ENCODE measurements at regions not wholly inside any gene's neighbourhood (a gene's known extent, or its start where the extent isn't known, plus 50 kb on each side); places are given as distances from the start of the nearest gene placed in this dataset.

DNA sequence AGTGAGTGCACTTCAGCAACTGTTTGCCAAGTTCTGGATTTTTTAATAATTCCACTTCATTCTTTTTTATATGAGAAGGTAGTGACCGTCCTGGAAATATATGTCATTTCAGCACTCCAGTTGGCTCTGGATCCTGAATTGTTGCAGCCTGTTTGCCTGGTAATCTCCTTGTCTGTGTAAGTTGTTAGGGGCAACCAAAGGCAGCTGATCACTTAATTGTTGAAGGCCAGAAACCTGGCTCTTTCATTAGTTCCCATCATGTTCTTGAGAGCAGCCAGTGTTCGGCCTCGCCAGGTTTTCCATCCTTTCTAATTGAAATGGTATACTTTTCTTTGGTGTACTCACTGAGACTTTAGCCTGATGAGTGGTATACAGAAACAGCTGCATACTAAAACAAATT, 168.6 kb downstream of the SOX2 start:
- TF ChIP-seq BHLHE40 (IDR thresholded peaks at IDR 0.05; ENCODE audit: low read depth, low read length) (no peak), MAFK (IDR thresholded peaks at IDR 0.05; ENCODE audit: low read depth, low read length) (no peak), POLR2A (IDR thresholded peaks at IDR 0.05; ENCODE audit: low read depth, low read length) (no peak), MXI1 (IDR thresholded peaks at IDR 0.05; ENCODE audit: borderline replicate concordance, low read depth, low read length) (no peak), SMC3 (IDR thresholded peaks at IDR 0.05; ENCODE audit: low read depth, low read length) (no peak)
- TF ChIP-seq, protein P1, sequence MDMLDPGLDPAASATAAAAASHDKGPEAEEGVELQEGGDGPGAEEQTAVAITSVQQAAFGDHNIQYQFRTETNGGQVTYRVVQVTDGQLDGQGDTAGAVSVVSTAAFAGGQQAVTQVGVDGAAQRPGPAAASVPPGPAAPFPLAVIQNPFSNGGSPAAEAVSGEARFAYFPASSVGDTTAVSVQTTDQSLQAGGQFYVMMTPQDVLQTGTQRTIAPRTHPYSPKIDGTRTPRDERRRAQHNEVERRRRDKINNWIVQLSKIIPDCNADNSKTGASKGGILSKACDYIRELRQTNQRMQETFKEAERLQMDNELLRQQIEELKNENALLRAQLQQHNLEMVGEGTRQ (IDR thresholded peaks at IDR 0.05; ENCODE audit: low read depth, low read length): no peak
- dilution Hi-C loops (cut with HindIII; ENCODE audit: low sequenced_read_pairs, unreplicated experiment) (no loop called here), intact Hi-C loops (cut with micrococcal nuclease) (no loop called here), in situ Hi-C loops (cut with MboI; ENCODE audit: low sequenced_read_pairs) (no loop called here)
- H3K4me2 ChIP-seq (ENCODE audit: low read depth, low read length): no peak overlapping the region
- no peak overlapping the region for H3K27ac ChIP-seq (ENCODE audit: insufficient read depth, low read length)
- no peak overlapping the region for H3K56ac ChIP-seq (ENCODE audit: extremely low read depth, insufficient read depth, low read length)
- no peak for ATAC-seq (ENCODE audit: low read depth)
- H2BK15ac ChIP-seq (ENCODE audit: low read depth, low read length): no peak overlapping the region
- no peak overlapping the region for H3K14ac ChIP-seq (replicated peaks; ENCODE audit: low read depth, low read length)
- H3K36me3 ChIP-seq (ENCODE audit: control insufficient read depth, insufficient read depth, low read length): no peaks in the 10 kb centered on the region
- H4K91ac ChIP-seq (ENCODE audit: insufficient read depth, low read depth, low read length): no peak overlapping the region
- no CpG with 5 or more reads among the region's 3 CpGs for WGBS, 2 experiments (ENCODE audit: extremely low coverage in 2 of 2, insufficient read length in 1 of 2)
- H2AK9ac ChIP-seq (replicated peaks; ENCODE audit: low read depth, low read length, poor library complexity): no peak overlapping the region
- H3K18ac ChIP-seq (ENCODE audit: low read depth, low read length): no peak overlapping the region
- H4K5ac ChIP-seq (ENCODE audit: low read depth, low read length): no peak overlapping the region
- H2AK5ac ChIP-seq (ENCODE audit: low read depth, low read length): no peak overlapping the region
- no peak overlapping the region for H3K4me3 ChIP-seq (ENCODE audit: insufficient read depth, low read depth, low read length)
- no TSS peak for BruUV-seq (replicated peaks)
- H2AFZ ChIP-seq (replicated peaks; ENCODE audit: low read length, poor library complexity): no peak overlapping the region
- no peak overlapping the region for H3K23ac ChIP-seq (ENCODE audit: low read depth, low read length)
- no peak overlapping the region for H3K4ac ChIP-seq (ENCODE audit: low read depth, low read length)
- H4K8ac ChIP-seq (ENCODE audit: low read depth in 2 of 2, low read length in 2 of 2): no peak overlapping the region
- H3K79me1 ChIP-seq (ENCODE audit: low read depth in 1 of 2, low read length in 2 of 2): no peaks in the 10 kb centered on the region
- H3K9me3 ChIP-seq (ENCODE audit: control insufficient read depth, insufficient read depth, low read length): no peaks in the 10 kb centered on the region; the same call in 1 of the 2 replicates
- ChIA-PET POLR2A (ENCODE audit: unreplicated experiment) (no interaction called here), CTCF (no interaction called here)
- no peak overlapping the region for H3K9ac ChIP-seq (ENCODE audit: low read depth, low read length)
- H2BK120ac ChIP-seq (ENCODE audit: low read depth, low read length): no peak overlapping the region
- H4K20me1 ChIP-seq (ENCODE audit: insufficient read depth, low read length): no peaks in the 10 kb centered on the region
- no peaks in the 10 kb centered on the region for H3K27me3 ChIP-seq (ENCODE audit: control insufficient read depth, insufficient read depth, low read length)
- H2BK5ac ChIP-seq (ENCODE audit: low read depth, low read length, poor library complexity, severe bottlenecking): no peak overlapping the region
- no peaks in the 10 kb centered on the region for H3K9me1 ChIP-seq (ENCODE audit: insufficient read depth, low read length)
- DNase-seq: no peak
- H3K4me1 ChIP-seq (ENCODE audit: control insufficient read depth, insufficient read depth, low read length): no peaks in the 10 kb centered on the region
- no peak overlapping the region for H2BK20ac ChIP-seq (ENCODE audit: low read depth, low read length)
